Uterus (tissue), 3 donors: ENCODE measurements at regions not wholly inside any gene's neighbourhood (a gene's known extent, or its start where the extent isn't known, plus 50 kb on each side); places are given as distances from the start of the nearest gene placed in this dataset.

Source experiments
- DNase-seq, 2 donors: peaks; one replicate each; pipeline ENCODE4 v3.0.0-alpha.2; 2019 to 2020
- H3K27ac ChIP-seq, 2 donors: fragments of 200-600 bp; sonication (generic); 1 replicate in 1 of 2; 2 replicates in 1 of 2; pipeline ENCODE4 v1.5.1; 2016 to 2018
- H3K27me3 ChIP-seq, 2 donors: fragments of 200-600 bp; sonication (generic); one replicate each; pipeline ENCODE4 v1.5.1; 2018 to 2019; ENCODE audit warnings: control low read depth in 1 of 2
- H3K36me3 ChIP-seq, 2 donors: fragments of 200-600 bp; sonication (generic); one replicate each; pipeline ENCODE4 v1.5.1; 2019; ENCODE audit warnings: control low read depth in 1 of 2
- H3K4me1 ChIP-seq, 2 donors: fragments of 200-600 bp; sonication (generic); one replicate each; pipeline ENCODE4 v1.5.1; 2018 to 2019; ENCODE audit warnings: control low read depth in 1 of 2
- H3K4me3 ChIP-seq, 2 donors: fragments of 200-600 bp; sonication (generic); 1 replicate in 1 of 2; 2 replicates in 1 of 2; pipeline ENCODE4 v1.5.1; 2018 to 2019; ENCODE audit warnings: mild to moderate bottlenecking in 1 of 2
- H3K9me3 ChIP-seq, 2 donors: fragments of 200-600 bp; sonication (generic); one replicate each; pipeline ENCODE4 v1.5.1; 2019; ENCODE audit warnings: control low read depth in 1 of 2
- POLR2A ChIP-seq, 2 donors: fragments of 450-650 bp; IDR thresholded peaks; one replicate each; pipeline ENCODE4 v1.6.1; 2016; ENCODE audit warnings: antibody characterized with exemption in 2 of 2, mild to moderate bottlenecking in 1 of 2, moderate library complexity in 1 of 2
- intact Hi-C: fragments of 100-400 bp; cut with DNase I; formaldehyde crosslinking; loops from one replicate; pipeline ENCODE4 v1.15.1; 2023; ENCODE audit warnings: low total_unique reads
- TF ChIP-seq, protein P1 (sequence below), 4 experiments: fragments of 200-600 bp in 2 of 4; fragments of 450-650 bp in 2 of 4; sonication (generic) in 2 of 4; IDR thresholded peaks; one replicate each; pipeline ENCODE4 v1.5.1; 2016 to 2019; ENCODE audit warnings: antibody characterized with exemption in 4 of 4, mild to moderate bottlenecking in 2 of 4, moderate library complexity in 1 of 4
- donor health status: DM: yes; HTN: yes; CAD: no.

- Histone ChIP-seq H3K27me3 (no peaks in the 10 kb centered on the region), H3K27ac (no peak overlapping the region), H3K9me3 (no peaks in the 10 kb centered on the region), H3K4me3 (no peak overlapping the region), H3K36me3 (no peaks in the 10 kb centered on the region), H3K4me1 (no peaks in the 10 kb centered on the region)
- no peak for DNase-seq
- intact Hi-C loops, result no loop called here
- TF ChIP-seq POLR2A (IDR thresholded peaks at IDR 0.05), result no peak
- TF ChIP-seq, protein P1, sequence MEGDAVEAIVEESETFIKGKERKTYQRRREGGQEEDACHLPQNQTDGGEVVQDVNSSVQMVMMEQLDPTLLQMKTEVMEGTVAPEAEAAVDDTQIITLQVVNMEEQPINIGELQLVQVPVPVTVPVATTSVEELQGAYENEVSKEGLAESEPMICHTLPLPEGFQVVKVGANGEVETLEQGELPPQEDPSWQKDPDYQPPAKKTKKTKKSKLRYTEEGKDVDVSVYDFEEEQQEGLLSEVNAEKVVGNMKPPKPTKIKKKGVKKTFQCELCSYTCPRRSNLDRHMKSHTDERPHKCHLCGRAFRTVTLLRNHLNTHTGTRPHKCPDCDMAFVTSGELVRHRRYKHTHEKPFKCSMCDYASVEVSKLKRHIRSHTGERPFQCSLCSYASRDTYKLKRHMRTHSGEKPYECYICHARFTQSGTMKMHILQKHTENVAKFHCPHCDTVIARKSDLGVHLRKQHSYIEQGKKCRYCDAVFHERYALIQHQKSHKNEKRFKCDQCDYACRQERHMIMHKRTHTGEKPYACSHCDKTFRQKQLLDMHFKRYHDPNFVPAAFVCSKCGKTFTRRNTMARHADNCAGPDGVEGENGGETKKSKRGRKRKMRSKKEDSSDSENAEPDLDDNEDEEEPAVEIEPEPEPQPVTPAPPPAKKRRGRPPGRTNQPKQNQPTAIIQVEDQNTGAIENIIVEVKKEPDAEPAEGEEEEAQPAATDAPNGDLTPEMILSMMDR (IDR thresholded peaks at IDR 0.05), result no peak
Measured at GRCh38 chrX:856566-857290, 226.1 kb downstream of the SHOX start.

DNA sequence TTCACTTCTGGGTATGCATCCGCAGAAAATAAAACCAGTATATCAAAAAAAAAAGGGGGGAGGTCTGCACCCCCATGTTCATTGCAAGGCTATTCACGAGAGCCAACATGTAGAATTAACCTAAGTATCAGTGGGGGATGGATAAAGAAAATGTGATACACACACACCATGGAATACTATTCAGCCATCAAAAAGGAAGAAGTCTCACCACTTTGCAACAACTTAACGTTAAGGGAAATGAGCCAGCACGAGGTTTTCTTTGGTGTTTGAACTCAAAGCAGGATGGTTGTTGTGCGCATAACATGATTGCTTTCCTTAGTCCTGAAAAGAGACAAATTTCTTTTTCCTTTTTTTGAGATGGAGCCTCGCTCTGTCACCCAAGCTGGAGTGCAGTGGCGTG is 222.7 kb downstream of the SHOX start:
- TF ChIP-seq, protein P1 (IDR thresholded peaks at IDR 0.05), result no peak
- no peak for TF ChIP-seq POLR2A (IDR thresholded peaks at IDR 0.05)
- DNase-seq, result no peak
- no peaks in the 10 kb centered on the region for H3K36me3 ChIP-seq
- no peaks in the 10 kb centered on the region for H3K27me3 ChIP-seq
- no peaks in the 10 kb centered on the region for H3K4me1 ChIP-seq
- intact Hi-C loops, result no loop called here
- H3K27ac ChIP-seq, result no peak overlapping the region
- H3K4me3 ChIP-seq, result no peak overlapping the region
- no peaks in the 10 kb centered on the region for H3K9me3 ChIP-seq

GRCh38 chrX:850471-850916 is 219.9 kb downstream of the SHOX start:
- H3K27me3 ChIP-seq, result no peaks in the 10 kb centered on the region
- no peaks in the 10 kb centered on the region for H3K4me1 ChIP-seq
- intact Hi-C loops, result no loop called here
- TF ChIP-seq, protein P1 (IDR thresholded peaks at IDR 0.05), result no peak
- no peak for TF ChIP-seq POLR2A (IDR thresholded peaks at IDR 0.05)
- H3K4me3 ChIP-seq, result no peak overlapping the region
- H3K27ac ChIP-seq, result no peak overlapping the region
- DNase-seq, result no peak
- no peaks in the 10 kb centered on the region for H3K36me3 ChIP-seq
- H3K9me3 ChIP-seq, result no peaks in the 10 kb centered on the region

- H3K9me3 ChIP-seq, result no peaks in the 10 kb centered on the region
Measured at GRCh38 chrX:848386-848785, 217.8 kb downstream of the SHOX start.

GRCh38 chrX:843306-843705 is 212.7 kb downstream of the SHOX start:
- TF ChIP-seq, protein P1 (IDR thresholded peaks at IDR 0.05), result no peak
- no peak for TF ChIP-seq POLR2A (IDR thresholded peaks at IDR 0.05)
- no peak for DNase-seq
- intact Hi-C loops, result no loop called here

More at GRCh38 chrX:848386-848785, 217.8 kb downstream of the SHOX start:
- no peak for DNase-seq
- Histone ChIP-seq H3K4me3 (no peak overlapping the region), H3K4me1 (no peaks in the 10 kb centered on the region), H3K36me3 (no peaks in the 10 kb centered on the region), H3K27me3 (no peaks in the 10 kb centered on the region), H3K27ac (no peak overlapping the region)
- no peak for TF ChIP-seq POLR2A (IDR thresholded peaks at IDR 0.05)
- TF ChIP-seq, protein P1 (IDR thresholded peaks at IDR 0.05), result no peak
- intact Hi-C loops, result no loop called here

More at GRCh38 chrX:843306-843705, 212.7 kb downstream of the SHOX start:
- Histone ChIP-seq H3K9me3 (no peaks in the 10 kb centered on the region), H3K36me3 (no peaks in the 10 kb centered on the region), H3K27me3 (no peaks in the 10 kb centered on the region), H3K4me3 (no peak overlapping the region), H3K27ac (no peak overlapping the region), H3K4me1 (no peaks in the 10 kb centered on the region)
